ENCODE measurements at regions not wholly inside any gene's neighbourhood (a gene's known extent, or its start where the extent isn't known, plus 50 kb on each side); places are given as distances from the start of the nearest gene placed in this dataset.

DNA sequence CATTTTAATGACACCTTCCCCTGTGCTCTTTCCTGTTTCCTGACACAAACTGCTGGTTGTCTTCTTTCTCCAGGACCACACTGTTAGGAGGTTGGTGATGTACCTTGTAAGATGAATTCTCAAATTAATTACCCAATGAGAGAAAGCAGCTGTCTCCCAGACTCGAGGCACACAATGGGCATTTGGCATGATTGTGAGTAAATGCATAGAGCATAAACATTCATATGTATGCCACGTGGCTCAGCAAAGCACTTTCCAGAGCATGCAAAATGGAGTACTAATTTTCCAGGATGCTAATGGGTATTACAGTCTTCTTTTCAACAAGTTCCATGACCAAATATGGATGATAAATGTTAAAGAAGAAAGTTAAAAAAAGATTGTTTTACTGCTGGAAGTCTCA is 235.2 kb upstream of the KLHL29 start:
- no peak overlapping the region for H3K27ac ChIP-seq (ENCODE audit: low read depth in 1 of 2, low read length in 2 of 2)
- H3K9me3 ChIP-seq (ENCODE audit: control insufficient read depth, low read length): no peaks in the 10 kb centered on the region
- no peaks in the 10 kb centered on the region for H3K27me3 ChIP-seq (ENCODE audit: control insufficient read depth in 1 of 2, insufficient read depth in 2 of 2, low read length in 1 of 2)
- H3K4me3 ChIP-seq (ENCODE audit: low read length in 2 of 2): no peak overlapping the region
- intact Hi-C loops (cut with DNase I): no loop called here
- WGBS, 2 donors: 58 to 66% methylated on average over 2 of the region's 2 CpGs
- no peak for DNase-seq
- no peaks in the 10 kb centered on the region for H3K4me1 ChIP-seq (ENCODE audit: control insufficient read depth in 1 of 2, insufficient read depth in 2 of 2, low read length in 2 of 2)
- no peak for ATAC-seq (ENCODE audit: low FRiP score)
- H3K36me3 ChIP-seq (ENCODE audit: control insufficient read depth in 1 of 2, insufficient read depth in 2 of 2, low read length in 1 of 2): no peaks in the 10 kb centered on the region

DNA sequence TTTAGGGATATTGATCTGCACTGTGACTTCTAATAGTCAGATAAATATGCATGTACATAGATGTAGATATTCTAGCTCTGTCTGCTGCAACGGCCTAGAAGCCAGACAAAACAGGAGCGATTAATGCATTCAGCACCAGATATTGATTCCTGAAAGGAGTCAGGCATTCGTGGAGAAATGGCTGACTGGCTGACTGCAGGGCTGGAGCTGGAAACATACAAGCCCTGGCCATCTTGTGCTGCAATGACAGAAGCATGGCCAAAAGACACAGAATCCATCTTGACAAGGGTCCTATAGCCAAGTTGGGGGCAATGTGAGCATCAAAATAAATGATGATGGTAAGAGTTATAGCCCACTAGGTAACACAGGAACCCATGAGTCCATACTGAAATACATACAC is 231.5 kb upstream of the KLHL29 start:
- DNase-seq (no peak), ATAC-seq (ENCODE audit: low FRiP score) (no peak)
- H3K4me1 ChIP-seq (ENCODE audit: control insufficient read depth in 1 of 2, insufficient read depth in 2 of 2, low read length in 2 of 2): no peaks in the 10 kb centered on the region
- H3K27ac ChIP-seq (ENCODE audit: low read depth in 1 of 2, low read length in 2 of 2): no peak overlapping the region
- intact Hi-C loops (cut with DNase I): no loop called here
- no peaks in the 10 kb centered on the region for H3K9me3 ChIP-seq (ENCODE audit: control insufficient read depth, low read length)
- 80 to 84% methylated on average over 3 of the region's 3 CpGs for WGBS, 2 donors
- no peaks in the 10 kb centered on the region for H3K27me3 ChIP-seq (ENCODE audit: control insufficient read depth in 1 of 2, insufficient read depth in 2 of 2, low read length in 1 of 2)
- no peak overlapping the region for H3K4me3 ChIP-seq (ENCODE audit: low read length in 2 of 2)
- no peaks in the 10 kb centered on the region for H3K36me3 ChIP-seq (ENCODE audit: control insufficient read depth in 1 of 2, insufficient read depth in 2 of 2, low read length in 1 of 2)

DNA sequence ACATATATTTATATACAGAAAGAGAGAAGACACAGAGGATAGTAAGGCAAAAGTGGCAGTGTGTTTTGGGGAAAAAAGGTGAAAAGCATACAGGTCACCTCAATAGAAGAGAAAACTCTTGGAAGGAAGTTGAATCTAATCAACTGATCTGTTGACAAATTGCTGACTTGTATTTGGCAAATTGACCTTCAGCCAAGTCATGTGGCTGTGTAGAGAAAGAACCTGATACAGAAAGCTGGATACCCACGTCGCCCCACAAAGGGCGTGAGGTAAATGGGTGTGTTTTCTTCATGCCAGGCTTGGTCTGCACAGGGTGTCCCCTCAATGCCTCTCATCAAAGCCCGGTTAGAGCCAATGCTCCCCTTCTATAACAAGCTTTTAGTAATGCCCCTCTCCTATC is 230.0 kb upstream of the KLHL29 start:
- Histone ChIP-seq H3K27ac (ENCODE audit: low read depth in 1 of 2, low read length in 2 of 2) (no peak overlapping the region), H3K36me3 (ENCODE audit: control insufficient read depth in 1 of 2, insufficient read depth in 2 of 2, low read length in 1 of 2) (no peaks in the 10 kb centered on the region), H3K4me1 (ENCODE audit: control insufficient read depth in 1 of 2, insufficient read depth in 2 of 2, low read length in 2 of 2) (no peaks in the 10 kb centered on the region), H3K9me3 (ENCODE audit: control insufficient read depth, low read length) (no peaks in the 10 kb centered on the region), H3K4me3 (ENCODE audit: low read length in 2 of 2) (no peak overlapping the region), H3K27me3 (ENCODE audit: control insufficient read depth in 1 of 2, insufficient read depth in 2 of 2, low read length in 1 of 2) (no peaks in the 10 kb centered on the region)
- ATAC-seq (ENCODE audit: low FRiP score): no peak
- intact Hi-C loops (cut with DNase I): no loop called here
- no peak for DNase-seq
- 81 to 85% methylated on average over 4 of the region's 4 CpGs for WGBS, 2 donors

DNA sequence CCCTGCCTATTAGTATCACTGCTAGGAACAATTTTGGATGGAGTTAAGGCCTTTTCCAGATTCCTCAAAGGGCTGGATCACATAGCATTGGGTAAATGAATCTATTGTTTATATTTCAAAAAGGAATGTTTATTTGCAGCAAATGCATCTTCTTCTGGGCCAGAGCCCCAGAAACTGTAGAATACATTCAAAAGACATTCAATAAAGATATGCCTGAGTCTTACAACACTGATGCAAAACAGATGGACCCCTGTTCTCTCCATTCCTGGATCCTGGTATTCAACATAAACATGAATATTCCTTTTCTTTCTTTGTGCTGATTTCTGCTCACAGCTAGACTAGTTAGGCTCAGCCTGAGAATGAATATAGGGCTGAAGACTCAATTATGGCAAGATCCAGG is 227.2 kb upstream of the KLHL29 start:
- Histone ChIP-seq H3K4me1 (ENCODE audit: control insufficient read depth in 1 of 2, insufficient read depth in 2 of 2, low read length in 2 of 2) (peaks cover 0 to 2% of the 10 kb centered on the region in 2 donors), H3K9me3 (ENCODE audit: control insufficient read depth, low read length) (no peaks in the 10 kb centered on the region), H3K36me3 (ENCODE audit: control insufficient read depth in 1 of 2, insufficient read depth in 2 of 2, low read length in 1 of 2) (no peaks in the 10 kb centered on the region), H3K27me3 (ENCODE audit: control insufficient read depth in 1 of 2, insufficient read depth in 2 of 2, low read length in 1 of 2) (no peaks in the 10 kb centered on the region), H3K27ac (ENCODE audit: low read depth in 1 of 2, low read length in 2 of 2) (no peak overlapping the region), H3K4me3 (ENCODE audit: low read length in 2 of 2) (no peak overlapping the region)
- intact Hi-C loops (cut with DNase I): no loop called here
- ATAC-seq (ENCODE audit: low FRiP score) (no peak), DNase-seq (no peak)

DNA sequence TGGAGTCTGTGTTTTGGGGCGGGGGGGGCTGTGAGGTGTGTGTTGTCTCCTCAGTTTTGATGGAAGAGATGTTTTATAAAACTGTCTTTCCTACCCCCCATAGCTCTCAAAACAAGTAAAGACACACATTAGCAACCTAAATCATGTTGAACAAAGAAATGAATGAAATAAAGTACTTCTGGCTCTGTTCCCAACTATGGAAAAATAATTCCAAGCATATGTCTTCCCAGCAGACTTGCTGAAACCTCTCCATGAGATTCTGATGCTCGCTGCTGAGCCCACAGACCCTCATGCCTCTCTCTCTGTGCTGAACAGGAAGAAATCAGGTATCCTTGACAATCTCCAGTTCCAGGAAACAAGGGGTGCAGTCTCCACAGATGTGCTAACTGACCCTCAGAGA is 226.7 kb upstream of the KLHL29 start:
- WGBS, 2 donors: 56 to 57% methylated on average over 2 of the region's 2 CpGs
- Histone ChIP-seq H3K9me3 (ENCODE audit: control insufficient read depth, low read length) (no peaks in the 10 kb centered on the region), H3K4me1 (ENCODE audit: control insufficient read depth in 1 of 2, insufficient read depth in 2 of 2, low read length in 2 of 2) (peaks cover 0 to 2% of the 10 kb centered on the region in 2 donors), H3K27me3 (ENCODE audit: control insufficient read depth in 1 of 2, insufficient read depth in 2 of 2, low read length in 1 of 2) (no peaks in the 10 kb centered on the region), H3K36me3 (ENCODE audit: control insufficient read depth in 1 of 2, insufficient read depth in 2 of 2, low read length in 1 of 2) (no peaks in the 10 kb centered on the region), H3K27ac (ENCODE audit: low read depth in 1 of 2, low read length in 2 of 2) (no peak overlapping the region), H3K4me3 (ENCODE audit: low read length in 2 of 2) (no peak overlapping the region)
- intact Hi-C loops (cut with DNase I): no loop called here
- no peak for DNase-seq
- ATAC-seq (ENCODE audit: low FRiP score): no peak

DNA sequence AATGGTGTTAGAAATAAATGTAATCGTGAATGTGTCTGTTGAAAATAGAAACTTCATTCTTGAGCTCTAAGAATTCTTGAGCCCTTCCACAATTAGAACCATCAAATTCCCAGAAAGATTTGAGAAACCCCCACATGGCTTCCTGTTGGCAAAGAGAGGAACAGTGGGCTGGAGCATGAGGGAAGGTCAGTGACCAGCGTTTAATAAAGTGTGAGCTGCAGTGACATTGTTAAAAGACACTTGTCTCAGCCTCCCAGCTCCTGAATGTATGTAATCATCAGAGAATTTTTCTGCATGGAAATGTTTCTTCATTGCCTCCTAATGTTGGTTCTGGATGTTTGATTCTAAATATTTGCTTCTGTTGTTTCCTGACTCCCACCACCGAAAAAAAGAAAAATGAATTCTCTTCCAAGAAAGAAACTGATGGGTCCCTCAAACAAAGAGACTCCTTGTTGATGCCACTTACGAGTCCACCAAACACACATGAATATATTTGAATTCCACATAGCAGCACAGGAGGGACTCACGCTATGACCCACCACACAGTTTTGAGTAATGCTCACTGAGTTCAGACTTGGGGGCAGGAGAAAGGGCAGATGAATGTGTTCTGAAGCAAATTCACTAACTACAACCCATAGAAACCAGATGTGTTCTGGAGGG is 225.1 kb upstream of the KLHL29 start:
- intact Hi-C loops (cut with DNase I): no loop called here
- 44 to 47% methylated on average over 5 of the region's 5 CpGs for WGBS, 2 donors

DNA sequence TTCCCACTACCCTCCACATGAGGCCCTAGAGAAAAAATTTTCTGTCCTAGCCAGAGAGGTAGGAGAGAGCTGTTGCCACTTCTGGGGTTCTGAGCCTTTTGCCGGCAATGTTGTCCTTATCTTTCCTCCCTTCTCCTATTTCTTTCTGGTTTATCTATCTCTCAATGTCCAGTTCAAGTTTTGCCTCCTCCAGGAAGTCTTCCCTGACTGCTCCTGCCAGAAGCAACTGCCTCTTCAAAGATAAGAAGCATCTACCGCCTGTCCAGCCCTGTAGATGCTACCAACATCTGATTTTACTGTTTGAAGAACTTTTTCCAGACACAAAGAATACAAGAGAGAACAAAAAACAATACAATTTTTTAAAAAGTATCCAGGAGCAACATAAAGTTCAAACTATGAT is 220.8 kb upstream of the KLHL29 start:
- H3K27ac ChIP-seq (ENCODE audit: low read depth in 1 of 2, low read length in 2 of 2): no peak overlapping the region
- DNase-seq (no peak), ATAC-seq (ENCODE audit: low FRiP score) (no peak)
- H3K36me3 ChIP-seq (ENCODE audit: control insufficient read depth in 1 of 2, insufficient read depth in 2 of 2, low read length in 1 of 2): no peaks in the 10 kb centered on the region
- WGBS, 2 donors: 65 to 75% methylated on average over 2 of the region's 2 CpGs
- no peaks in the 10 kb centered on the region for H3K27me3 ChIP-seq (ENCODE audit: control insufficient read depth in 1 of 2, insufficient read depth in 2 of 2, low read length in 1 of 2)
- H3K9me3 ChIP-seq (ENCODE audit: control insufficient read depth, low read length): no peaks in the 10 kb centered on the region
- H3K4me3 ChIP-seq (ENCODE audit: low read length in 2 of 2): no peak overlapping the region
- peaks cover 0 to 2% of the 10 kb centered on the region in 2 donors for H3K4me1 ChIP-seq (ENCODE audit: control insufficient read depth in 1 of 2, insufficient read depth in 2 of 2, low read length in 2 of 2)
- intact Hi-C loops (cut with DNase I): no loop called here

More for the DNA sequence above, 225.1 kb upstream of the KLHL29 start:
- Histone ChIP-seq H3K9me3 (ENCODE audit: control insufficient read depth, low read length) (no peaks in the 10 kb centered on the region), H3K4me1 (ENCODE audit: control insufficient read depth in 1 of 2, insufficient read depth in 2 of 2, low read length in 2 of 2) (peaks cover 0 to 2% of the 10 kb centered on the region in 2 donors), H3K27me3 (ENCODE audit: control insufficient read depth in 1 of 2, insufficient read depth in 2 of 2, low read length in 1 of 2) (no peaks in the 10 kb centered on the region), H3K27ac (ENCODE audit: low read depth in 1 of 2, low read length in 2 of 2) (no peak overlapping the region), H3K4me3 (ENCODE audit: low read length in 2 of 2) (no peak overlapping the region), H3K36me3 (ENCODE audit: control insufficient read depth in 1 of 2, insufficient read depth in 2 of 2, low read length in 1 of 2) (no peaks in the 10 kb centered on the region)
- DNase-seq (no peak), ATAC-seq (ENCODE audit: low FRiP score) (no peak)

DNA sequence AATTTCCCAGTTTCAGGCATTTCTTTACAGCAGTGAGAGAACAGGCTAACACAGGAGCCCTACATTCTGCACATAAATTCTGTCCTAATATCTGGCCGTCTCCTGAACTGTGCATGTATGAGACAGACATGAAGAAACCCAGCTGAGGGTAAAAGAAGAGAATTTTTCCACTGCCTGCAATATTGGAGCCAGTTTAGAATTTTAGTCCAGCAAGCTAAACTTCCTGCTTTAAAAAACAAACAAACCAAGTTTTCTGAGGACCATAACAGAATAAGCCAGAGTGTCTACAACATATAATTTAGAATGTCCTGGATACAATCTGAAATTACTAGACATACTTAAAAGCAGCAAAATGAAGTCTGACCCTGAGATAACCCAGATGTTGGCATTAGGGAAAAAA is 215.1 kb upstream of the KLHL29 start:
- no peak for ATAC-seq (ENCODE audit: low FRiP score)
- Histone ChIP-seq H3K27me3 (ENCODE audit: control insufficient read depth in 1 of 2, insufficient read depth in 2 of 2, low read length in 1 of 2) (no peaks in the 10 kb centered on the region), H3K4me3 (ENCODE audit: low read length in 2 of 2) (no peak overlapping the region), H3K4me1 (ENCODE audit: control insufficient read depth in 1 of 2, insufficient read depth in 2 of 2, low read length in 2 of 2) (no peaks in the 10 kb centered on the region), H3K9me3 (ENCODE audit: control insufficient read depth, low read length) (no peaks in the 10 kb centered on the region), H3K27ac (ENCODE audit: low read depth in 1 of 2, low read length in 2 of 2) (no peak overlapping the region), H3K36me3 (ENCODE audit: control insufficient read depth in 1 of 2, insufficient read depth in 2 of 2, low read length in 1 of 2) (no peaks in the 10 kb centered on the region)
- no peak for DNase-seq
- intact Hi-C loops (cut with DNase I): no loop called here
- 13 to 18% methylated on average over 1 of the region's 1 CpG for WGBS, 2 donors

DNA sequence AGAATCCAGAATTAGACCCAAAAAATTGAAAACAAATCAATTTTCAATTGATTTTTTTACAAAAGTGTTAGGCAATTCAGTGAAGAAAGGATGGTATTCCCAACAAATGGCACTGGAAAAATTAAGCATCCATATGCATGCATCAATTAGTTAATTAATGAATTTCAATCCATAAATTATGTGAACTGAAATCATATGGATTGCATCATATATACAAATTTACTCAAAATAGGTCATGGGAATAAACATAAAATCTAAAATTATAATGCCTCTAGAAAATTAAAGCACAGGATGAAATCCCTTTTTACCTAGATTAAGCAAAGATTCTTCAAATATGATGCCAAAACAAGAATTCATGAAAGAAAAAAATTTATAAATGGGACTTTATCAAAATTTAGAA is 213.9 kb upstream of the KLHL29 start:
- intact Hi-C loops (cut with DNase I): no loop called here
- H3K4me1 ChIP-seq (ENCODE audit: control insufficient read depth in 1 of 2, insufficient read depth in 2 of 2, low read length in 2 of 2): no peaks in the 10 kb centered on the region
- ATAC-seq (ENCODE audit: low FRiP score): no peak

More for the DNA sequence above, 213.9 kb upstream of the KLHL29 start:
- DNase-seq: no peak
- Histone ChIP-seq H3K4me3 (ENCODE audit: low read length in 2 of 2) (no peak overlapping the region), H3K36me3 (ENCODE audit: control insufficient read depth in 1 of 2, insufficient read depth in 2 of 2, low read length in 1 of 2) (no peaks in the 10 kb centered on the region), H3K27me3 (ENCODE audit: control insufficient read depth in 1 of 2, insufficient read depth in 2 of 2, low read length in 1 of 2) (no peaks in the 10 kb centered on the region), H3K9me3 (ENCODE audit: control insufficient read depth, low read length) (no peaks in the 10 kb centered on the region), H3K27ac (ENCODE audit: low read depth in 1 of 2, low read length in 2 of 2) (no peak overlapping the region)

All from aorta (tissue), 5 donors.